Activated CD8-positive, alpha-beta memory T cell treated with anti-CD3 and anti-CD28 coated beads, Interleukin-2, amount 50 U/mL, for 1 hour (primary cell): ENCODE measurements at regions not wholly inside any gene's neighbourhood (a gene's known extent, or its start where the extent isn't known, plus 50 kb on each side); places are given as distances from the start of the nearest gene placed in this dataset.
"Not testable (repeated sequence)": the region's sequence is repeated elsewhere in the genome, so short reads cannot be mapped to it uniquely, and the experiment has no call there.

Experiments
- DNase-seq: peaks from one replicate; pipeline ENCODE4 v3.0.0-alpha.2; 2020; ENCODE audit errors: extremely low read depth

- DNase-seq: no peak
These were observed 144.0 kb upstream of the PALMD start for GRCh38 chr1:99501871-99502270.

GRCh38 chr1:99502400-99502799 lies 143.5 kb upstream of the PALMD start:
- DNase-seq: no peak

DNA sequence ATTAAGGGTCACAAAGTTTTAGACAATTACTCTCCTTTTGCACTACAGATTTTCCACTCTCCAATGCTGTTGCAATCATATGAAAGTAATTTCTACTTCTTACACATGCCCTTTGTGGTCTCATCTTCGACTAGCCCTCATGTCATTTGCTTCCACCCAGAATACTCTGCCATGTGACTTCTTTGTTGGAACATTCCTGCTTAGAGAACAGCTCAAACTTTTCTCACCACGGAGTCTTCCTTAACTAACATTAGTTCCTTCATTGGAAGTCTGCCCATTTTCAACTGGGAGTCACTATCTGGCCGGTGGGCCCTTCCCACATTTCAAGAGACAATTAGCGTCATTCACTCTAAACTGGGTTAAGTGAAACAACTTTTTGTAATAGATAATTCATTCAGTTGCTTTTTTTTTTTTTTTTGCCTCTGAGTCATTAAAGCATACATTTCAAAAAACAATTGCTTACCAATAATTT lies 142.6 kb upstream of the PALMD start:
- no peak for DNase-seq

DNA sequence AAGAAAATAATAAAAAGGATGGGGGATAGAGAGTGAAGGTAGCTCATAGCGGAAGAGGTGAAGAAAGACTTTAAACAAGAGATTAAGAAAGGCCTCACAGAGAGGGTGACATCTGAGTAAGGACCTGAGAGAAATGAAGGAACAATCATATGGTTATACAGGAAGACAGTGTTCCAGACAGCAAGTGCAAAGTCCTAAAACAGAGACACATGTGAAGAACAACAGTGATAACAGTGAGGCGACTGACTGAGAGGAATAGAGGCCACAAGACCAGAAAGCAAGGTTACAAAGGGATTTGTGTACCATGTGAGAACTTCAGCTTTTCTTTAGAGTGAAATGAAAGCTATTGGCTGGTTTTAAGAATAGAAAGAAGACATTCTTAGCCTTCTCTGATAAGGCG lies 141.6 kb upstream of the PALMD start:
- DNase-seq: no peak

DNA sequence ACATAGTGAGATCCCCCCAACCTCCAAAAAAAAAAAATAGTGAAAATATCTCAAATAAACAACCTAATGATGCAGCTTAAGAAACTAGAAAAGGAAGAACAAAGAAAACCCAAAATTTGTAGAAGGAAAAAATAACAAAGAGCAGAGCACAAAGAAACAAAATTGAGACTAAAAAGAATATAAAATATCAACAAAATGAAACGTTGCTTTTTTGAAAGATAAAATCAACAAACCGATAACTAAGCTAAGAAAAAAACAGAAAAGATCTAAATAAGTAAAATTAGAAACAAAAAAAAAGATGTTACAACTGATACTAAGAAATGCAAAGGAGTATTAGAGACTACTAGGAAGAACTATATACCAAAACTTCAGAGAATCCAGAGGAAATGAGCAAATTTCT lies 139.3 kb upstream of the PALMD start:
- DNase-seq: no peak

DNA sequence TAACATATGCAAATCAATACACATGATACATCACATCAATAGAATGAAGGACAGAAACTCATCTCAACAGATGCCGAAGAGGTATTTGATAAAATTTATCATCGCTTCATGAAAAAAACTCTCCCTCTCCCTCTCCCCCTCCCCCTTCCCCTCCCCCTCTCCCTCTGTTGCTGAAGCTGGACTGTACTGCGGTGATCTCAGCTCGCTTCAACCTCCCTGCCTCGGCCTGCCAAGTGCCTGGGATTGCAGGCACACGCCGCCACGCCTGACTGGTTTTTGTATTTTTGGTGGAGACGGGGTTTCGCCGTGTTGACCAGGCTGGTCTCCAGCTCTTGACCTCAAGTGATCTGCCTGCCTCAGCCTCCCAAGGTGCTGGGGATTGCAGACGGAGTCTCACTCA lies 138.5 kb upstream of the PALMD start:
- not testable (repeated sequence) for DNase-seq

DNA sequence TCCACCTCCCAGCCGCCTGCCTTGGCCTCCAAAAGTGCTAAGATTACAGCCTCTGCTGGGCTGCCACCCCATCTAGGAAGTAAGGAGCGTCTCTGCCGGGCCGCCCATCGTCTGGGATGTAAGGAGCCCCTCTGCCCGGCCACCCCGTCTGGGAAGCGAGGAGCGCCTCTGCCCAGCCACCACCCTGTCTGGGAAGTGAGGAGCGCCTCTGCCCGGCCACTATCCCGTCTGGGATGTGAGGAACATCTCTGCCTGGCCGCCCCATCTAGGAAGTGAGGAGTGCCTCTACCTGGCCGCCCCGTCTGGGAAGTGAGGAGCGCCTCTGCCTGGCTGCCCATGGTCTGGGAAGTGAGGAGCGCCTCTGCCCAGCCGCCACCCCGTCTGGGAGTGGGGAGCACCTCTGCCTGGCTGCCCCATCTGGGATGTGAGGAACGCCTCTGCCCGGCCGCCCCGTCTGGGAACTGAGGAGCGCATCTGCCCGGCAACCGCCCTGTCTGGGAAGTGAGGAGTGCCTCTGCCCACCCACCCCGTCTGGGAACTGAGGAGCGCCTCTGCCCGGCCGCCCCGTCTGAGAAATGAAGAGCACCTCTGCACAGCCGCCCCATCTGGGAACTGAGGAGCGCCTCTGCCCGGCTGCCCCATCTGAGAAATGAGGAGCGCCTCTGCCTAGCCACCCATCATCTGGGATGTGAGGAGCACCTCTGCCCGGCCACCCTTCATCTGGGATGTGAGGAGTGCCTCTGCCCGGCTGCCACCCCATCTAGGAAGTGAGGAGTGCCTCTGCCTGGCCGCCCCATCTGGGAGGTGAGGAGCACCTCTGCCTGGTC lies 137.8 kb upstream of the PALMD start:
- DNase-seq: no peak

DNA sequence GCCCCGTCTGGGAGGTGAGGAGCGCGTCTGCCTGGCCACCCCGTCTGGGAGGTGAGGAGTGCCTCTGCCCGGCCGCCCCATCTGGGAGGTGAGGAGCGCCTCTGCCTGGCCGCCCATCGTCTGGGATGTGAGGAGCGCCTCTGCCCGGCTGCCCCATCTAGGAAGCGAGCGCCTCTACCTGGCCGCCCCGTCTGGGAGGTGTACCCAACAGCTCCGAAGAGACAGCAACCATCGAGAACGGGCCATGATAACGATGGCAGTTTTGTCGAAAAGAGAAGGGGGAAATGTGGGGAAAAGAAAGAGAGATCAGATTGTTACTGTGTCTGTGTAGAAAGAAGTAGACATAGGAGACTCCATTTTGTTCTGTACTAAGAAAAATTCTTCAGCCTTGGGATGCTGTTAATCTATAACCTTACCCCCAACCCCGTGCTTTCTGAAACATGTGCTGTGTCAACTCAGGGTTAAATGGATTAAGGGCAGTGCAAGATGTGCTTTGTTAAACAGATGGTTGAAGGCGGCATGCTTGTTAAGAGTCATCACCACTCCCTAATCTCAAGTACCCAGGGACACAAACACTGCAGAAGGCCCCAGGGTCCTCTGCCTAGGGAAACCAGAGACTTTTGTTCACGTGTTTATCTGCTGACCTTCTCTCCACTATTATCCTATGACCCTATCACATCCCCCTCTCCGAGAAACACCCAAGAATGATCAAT lies 137.0 kb upstream of the PALMD start:
- DNase-seq: not testable (repeated sequence)

GRCh38 chr1:99514823-99515552 lies 130.9 kb upstream of the PALMD start:
- DNase-seq: not testable (repeated sequence)

DNA sequence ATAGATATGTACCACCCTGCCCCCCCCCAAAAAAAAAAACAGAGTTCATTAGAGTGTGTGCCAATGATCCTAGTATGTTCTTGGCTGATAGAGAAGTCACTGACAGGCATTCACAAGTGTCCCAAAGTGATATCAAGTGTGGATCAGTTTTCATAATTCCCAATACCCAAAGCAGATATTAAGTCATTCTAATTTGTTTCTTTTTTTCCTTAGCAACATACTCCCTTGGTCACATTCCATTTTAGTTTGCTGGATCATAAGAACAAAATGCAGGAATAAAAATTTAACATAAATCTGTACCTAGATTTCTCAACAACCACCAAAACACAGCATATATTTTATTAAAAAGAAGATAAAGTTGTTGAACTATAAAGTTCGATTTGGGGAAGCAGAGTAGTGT lies 129.8 kb upstream of the PALMD start:
- no peak for DNase-seq

GRCh38 chr1:99520121-99520520 lies 125.8 kb upstream of the PALMD start:
- no peak for DNase-seq

DNA sequence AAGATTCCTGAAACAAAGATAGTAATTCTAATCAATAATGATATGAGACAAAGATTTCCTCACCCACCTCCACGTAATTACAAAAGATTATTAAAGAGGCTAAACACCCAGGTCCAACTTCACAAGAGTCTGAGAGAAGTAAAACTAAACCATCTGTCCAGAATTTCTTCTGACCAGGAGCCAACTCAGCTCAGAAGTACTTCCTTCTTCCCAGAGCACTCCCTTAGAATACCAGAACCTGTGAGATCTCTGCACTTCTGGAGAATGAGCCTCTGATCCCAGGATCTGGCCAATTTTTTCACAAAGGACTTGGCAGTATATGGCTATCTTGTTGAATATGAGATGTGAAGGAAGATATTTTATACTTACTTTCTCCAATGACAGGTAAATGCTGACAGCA lies 120.6 kb upstream of the PALMD start:
- no peak for DNase-seq

- DNase-seq: no peak
These were observed 118.8 kb upstream of the PALMD start for GRCh38 chr1:99527078-99527477.

GRCh38 chr1:99527545-99527944 lies 118.4 kb upstream of the PALMD start:
- no peak for DNase-seq

GRCh38 chr1:99529002-99529401 lies 116.9 kb upstream of the PALMD start:
- DNase-seq: no peak

GRCh38 chr1:99531578-99532275 lies 114.2 kb upstream of the PALMD start:
- no peak for DNase-seq

GRCh38 chr1:99532276-99532580 lies 113.7 kb upstream of the PALMD start:
- DNase-seq: no peak

- no peak for DNase-seq
These were observed 111.8 kb upstream of the PALMD start for GRCh38 chr1:99533909-99534637.

GRCh38 chr1:99534638-99534930 lies 111.3 kb upstream of the PALMD start:
- DNase-seq: no peak

DNA sequence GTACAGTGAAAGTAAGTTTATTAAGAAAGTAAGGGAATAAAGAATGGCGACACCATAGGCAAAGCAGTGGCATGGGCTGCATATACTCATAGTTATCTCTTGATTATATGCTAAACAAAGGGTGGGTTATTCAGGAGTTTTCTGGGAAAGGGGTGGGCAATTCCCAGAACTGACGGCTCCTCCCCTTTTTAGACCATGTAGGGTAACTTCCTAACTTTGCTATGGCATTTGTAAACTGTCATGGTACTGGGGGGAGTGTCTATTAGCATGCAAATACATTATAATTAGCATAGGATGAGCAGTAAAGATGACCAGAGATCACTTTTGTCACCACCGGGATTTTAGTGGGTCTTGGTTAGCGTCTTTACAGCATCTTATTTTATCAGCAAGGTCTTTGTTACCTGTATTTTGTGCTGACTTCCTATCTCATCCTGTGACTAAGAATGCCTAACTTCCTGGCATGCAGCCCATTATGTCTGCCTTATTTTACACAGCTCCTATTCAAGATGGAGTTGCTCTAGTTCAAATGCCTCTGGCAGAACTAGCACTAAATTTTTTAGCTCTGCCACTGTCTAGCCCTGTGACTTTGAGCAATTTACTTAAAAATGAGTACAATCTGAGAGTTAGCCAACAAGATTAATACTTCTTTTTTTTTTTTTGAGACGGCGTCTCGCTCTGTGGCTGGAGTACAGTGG lies 110.3 kb upstream of the PALMD start:
- DNase-seq: no peak
